ENCODE measurements at regions not wholly inside any gene's neighbourhood (a gene's known extent, or its start where the extent isn't known, plus 50 kb on each side); places are given as distances from the start of the nearest gene placed in this dataset.

DNA sequence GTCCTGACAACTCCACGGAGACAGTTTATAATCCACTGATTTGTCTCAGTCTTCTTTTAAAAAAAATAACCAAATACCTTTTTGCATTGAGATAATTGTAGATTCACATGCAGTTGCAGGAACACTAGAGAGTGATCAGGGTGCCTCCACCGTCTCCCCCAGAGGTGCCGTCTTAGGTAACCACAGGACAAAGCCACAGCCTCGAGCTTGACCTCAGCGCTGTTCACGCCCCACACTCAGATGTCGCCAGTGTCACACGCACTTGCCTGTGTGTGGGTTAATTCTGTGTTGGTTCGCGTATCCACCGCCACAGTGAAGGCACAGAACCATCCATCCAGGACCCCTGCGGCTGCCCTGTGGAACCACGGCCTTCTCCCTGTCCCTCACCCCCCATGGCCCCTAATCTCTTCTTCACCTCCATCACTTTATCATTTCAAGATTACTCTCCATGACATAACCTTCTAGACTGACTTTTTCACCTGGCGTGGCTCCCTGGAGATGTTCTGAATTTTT is 295.0 kb upstream of the HDAC4 start:
- TF ChIP-seq, protein P1, sequence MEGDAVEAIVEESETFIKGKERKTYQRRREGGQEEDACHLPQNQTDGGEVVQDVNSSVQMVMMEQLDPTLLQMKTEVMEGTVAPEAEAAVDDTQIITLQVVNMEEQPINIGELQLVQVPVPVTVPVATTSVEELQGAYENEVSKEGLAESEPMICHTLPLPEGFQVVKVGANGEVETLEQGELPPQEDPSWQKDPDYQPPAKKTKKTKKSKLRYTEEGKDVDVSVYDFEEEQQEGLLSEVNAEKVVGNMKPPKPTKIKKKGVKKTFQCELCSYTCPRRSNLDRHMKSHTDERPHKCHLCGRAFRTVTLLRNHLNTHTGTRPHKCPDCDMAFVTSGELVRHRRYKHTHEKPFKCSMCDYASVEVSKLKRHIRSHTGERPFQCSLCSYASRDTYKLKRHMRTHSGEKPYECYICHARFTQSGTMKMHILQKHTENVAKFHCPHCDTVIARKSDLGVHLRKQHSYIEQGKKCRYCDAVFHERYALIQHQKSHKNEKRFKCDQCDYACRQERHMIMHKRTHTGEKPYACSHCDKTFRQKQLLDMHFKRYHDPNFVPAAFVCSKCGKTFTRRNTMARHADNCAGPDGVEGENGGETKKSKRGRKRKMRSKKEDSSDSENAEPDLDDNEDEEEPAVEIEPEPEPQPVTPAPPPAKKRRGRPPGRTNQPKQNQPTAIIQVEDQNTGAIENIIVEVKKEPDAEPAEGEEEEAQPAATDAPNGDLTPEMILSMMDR (conservative IDR thresholded peaks at IDR 0.05; ENCODE audit: low read depth in 2 of 2): no peak
- TF ChIP-seq POLR2AphosphoS5 (IDR thresholded peaks at IDR 0.05; ENCODE audit: low read depth) (no peak), EZH2 (IDR thresholded peaks at IDR 0.05; ENCODE audit: low read depth, unreplicated experiment) (no peak), JUNB (IDR thresholded peaks at IDR 0.05; ENCODE audit: unreplicated experiment) (no peak), EZH2phosphoT487 (IDR thresholded peaks at IDR 0.05; ENCODE audit: unreplicated experiment) (no peak)
